Adrenal gland (tissue), 9 donors: ENCODE measurements at regions not wholly inside any gene's neighbourhood (a gene's known extent, or its start where the extent isn't known, plus 50 kb on each side); places are given as distances from the start of the nearest gene placed in this dataset.

Source experiments
- DNase-seq, 7 donors: peaks; one replicate each; pipeline ENCODE4 v3.0.0-alpha.2; 2019 to 2020
- H3K27ac ChIP-seq, 5 donors: fragments of 200-600 bp; sonication (generic) in 4 of 5; 1 replicate in 3 of 5; 2 replicates in 2 of 5; pipeline versions ENCODE4 v1.5.1 to v1.8.0; 2016 to 2020; ENCODE audit warnings: mild to moderate bottlenecking in 1 of 5
- H3K27me3 ChIP-seq: fragments of 200-600 bp; 2 replicates; pipeline ENCODE4 v1.8.0; 2021
- H3K36me3 ChIP-seq, 2 donors: fragments of 200-600 bp; replicated peaks in 1 of 2; 1 replicate in 1 of 2; 2 replicates in 1 of 2; pipeline versions ENCODE4 v1.5.1 to v1.8.0; 2018 to 2022
- H3K4me1 ChIP-seq, 2 donors: fragments of 200-600 bp; replicated peaks in 1 of 2; 1 replicate in 1 of 2; 2 replicates in 1 of 2; pipeline versions ENCODE4 v1.5.1 to v1.8.0; 2018 to 2021
- H3K4me3 ChIP-seq, 4 donors: fragments of 200-600 bp; sonication (generic) in 3 of 4; one replicate each; pipeline ENCODE4 v1.5.1; 2016 to 2018
- H3K9me3 ChIP-seq, 3 donors: fragments of 200-600 bp; sonication (generic) in 1 of 3; replicated peaks in 1 of 3; 1 replicate in 2 of 3; 2 replicates in 1 of 3; pipeline versions ENCODE4 v1.5.1 to v1.8.0; 2016 to 2021
- CTCF ChIP-seq, 6 experiments: fragments of 450-650 bp in 4 of 6; fragments of 200-600 bp in 2 of 6; sonication (generic) in 1 of 6; IDR thresholded peaks; 1 replicate in 5 of 6; 2 replicates in 1 of 6; pipeline versions ENCODE4 v1.5.1 to v1.8.0; 2016 to 2021; ENCODE audit warnings: antibody characterized with exemption in 6 of 6, mild to moderate bottlenecking in 2 of 6, moderate library complexity in 1 of 6
- POLR2A ChIP-seq, 2 donors: fragments of 450-650 bp; IDR thresholded peaks; one replicate each; pipeline ENCODE4 v1.6.1; 2017; ENCODE audit warnings: antibody characterized with exemption in 2 of 2, mild to moderate bottlenecking in 2 of 2, moderate library complexity in 1 of 2
- WGBS, 4 donors: extraction: QIAGEN DNeasy Blood & Tissue Kit in 2 of 4; methylation state at CpG; one replicate each; pipeline versions ENCODE4 v1.1.5 to v1.1.7; 2013 to 2017; 5-methylcytosine and 5-hydroxymethylcytosine counted together
- intact Hi-C, 2 donors: fragments of 100-400 bp; cut with DNase I; formaldehyde crosslinking; loops; one replicate each; pipeline versions ENCODE4 v1.14.1 to v1.15.0; 2022 to 2023
- donor health status: healthy with polysubstance abuse.
- donor health status: Bipolar disorder and iron deficiency.
- donor health status: DM: yes; HTN: yes; CAD: no.
- donor health status: DM: no; HTN: no; CAD: no.
- donor health status: DM: no; HTN: no; CAD: no.

- Histone ChIP-seq H3K4me1 (no peaks in the 10 kb centered on the region), H3K27ac (no peak overlapping the region), H3K9me3 (no peaks in the 10 kb centered on the region), H3K36me3 (no peaks in the 10 kb centered on the region), H3K4me3 (no peak overlapping the region), H3K27me3 (no peaks in the 10 kb centered on the region)
- DNase-seq = no peak
- 44 to 71% (median 67%) methylated on average over 2 of the region's 2 CpGs for WGBS, 4 donors
- intact Hi-C loops = no loop called here
- TF ChIP-seq CTCF (IDR thresholded peaks at IDR 0.05) (no peak), POLR2A (IDR thresholded peaks at IDR 0.05) (no peak)
Measured at GRCh38 chr6:811831-812230, 118.9 kb upstream of the EXOC2 start.

GRCh38 chr6:811191-811590, 118.3 kb upstream of the EXOC2 start:
- Histone ChIP-seq H3K9me3 (no peaks in the 10 kb centered on the region), H3K27ac (no peak overlapping the region), H3K4me1 (no peaks in the 10 kb centered on the region), H3K27me3 (no peaks in the 10 kb centered on the region), H3K4me3 (no peak overlapping the region), H3K36me3 (no peaks in the 10 kb centered on the region)
- intact Hi-C loops = no loop called here
- no peak for DNase-seq
- 72 to 89% (median 87%) methylated on average over 1 of the region's 1 CpG for WGBS, 4 donors
- TF ChIP-seq POLR2A (IDR thresholded peaks at IDR 0.05) (no peak), CTCF (IDR thresholded peaks at IDR 0.05) (no peak)

- TF ChIP-seq POLR2A (IDR thresholded peaks at IDR 0.05) = no peak
- no peak for TF ChIP-seq CTCF (IDR thresholded peaks at IDR 0.05)
- intact Hi-C loops = loop anchor here in 1 of 2 donors (5.0 kb wide), 1 partner anchor 588 kb away; no protein-coding TSS in a partner anchor
Measured at GRCh38 chr6:804771-805170, 111.8 kb upstream of the EXOC2 start.

GRCh38 chr6:804317-804716, 111.4 kb upstream of the EXOC2 start:
- DNase-seq = no peak
- 82 to 98% (median 94%) methylated on average over 10 to 13 of the region's 13 CpGs for WGBS, 4 donors

More at GRCh38 chr6:804771-805170, 111.8 kb upstream of the EXOC2 start:
- Histone ChIP-seq H3K4me1 (no peaks in the 10 kb centered on the region), H3K4me3 (no peak overlapping the region), H3K36me3 (no peaks in the 10 kb centered on the region), H3K27ac (no peak overlapping the region), H3K27me3 (no peaks in the 10 kb centered on the region), H3K9me3 (no peaks in the 10 kb centered on the region)
- WGBS, 4 donors = 83 to 98% (median 92%) methylated on average over 8 to 10 of the region's 10 CpGs
- DNase-seq = no peak

More at GRCh38 chr6:804317-804716, 111.4 kb upstream of the EXOC2 start:
- no peak for TF ChIP-seq POLR2A (IDR thresholded peaks at IDR 0.05)
- TF ChIP-seq CTCF (IDR thresholded peaks at IDR 0.05) = no peak
- Histone ChIP-seq H3K4me3 (no peak overlapping the region), H3K4me1 (no peaks in the 10 kb centered on the region), H3K9me3 (no peaks in the 10 kb centered on the region), H3K27ac (no peak overlapping the region), H3K27me3 (no peaks in the 10 kb centered on the region), H3K36me3 (no peaks in the 10 kb centered on the region)
- intact Hi-C loops = loop anchor here in 1 of 2 donors (5.0 kb wide), 1 partner anchor 588 kb away; no protein-coding TSS in a partner anchor
